DMS53 treated with DMSO at 0.1 percent for 48 hours (cell line): ENCODE measurements at regions not wholly inside any gene's neighbourhood (a gene's known extent, or its start where the extent isn't known, plus 50 kb on each side); places are given as distances from the start of the nearest gene placed in this dataset.
"Not testable (repeated sequence)": the region's sequence is repeated elsewhere in the genome, so short reads cannot be mapped to it uniquely, and the experiment has no call there.

Experiments used
- DNase-seq: peaks from one replicate; lab custom pipeline; 2025; ENCODE audit not compliant: unreplicated experiment; lab: John Stamatoyannopoulos, UW

GRCh38 chr4:171016145-171016544, 797.1 kb upstream of the GALNTL6 start:
- no peak for DNase-seq

- DNase-seq: no peak
Observed at GRCh38 chr4:171015441-171015840, 797.8 kb upstream of the GALNTL6 start.

- DNase-seq: no peak
Observed at GRCh38 chr4:171007618-171008390, 805.4 kb upstream of the GALNTL6 start.

GRCh38 chr4:171002246-171002645, 811.0 kb upstream of the GALNTL6 start:
- no peak for DNase-seq

GRCh38 chr4:170990989-170991589, 822.1 kb upstream of the GALNTL6 start:
- DNase-seq: peak; percentile 36

GRCh38 chr4:170988446-170988845, 824.8 kb upstream of the GALNTL6 start:
- no peak for DNase-seq

- peak; percentile 44 for DNase-seq
Observed at GRCh38 chr4:170979736-170980135, 833.5 kb upstream of the GALNTL6 start.

GRCh38 chr4:170978990-170979389, 834.2 kb upstream of the GALNTL6 start:
- DNase-seq: peak; percentile 49

GRCh38 chr4:170949084-170949483, 859.3 kb upstream of the AADAT start:
- DNase-seq: no peak

- DNase-seq: no peak
Observed at GRCh38 chr4:170940043-170940724, 850.4 kb upstream of the AADAT start.

- DNase-seq: no peak
Observed at GRCh38 chr4:170938588-170938987, 848.8 kb upstream of the AADAT start.

GRCh38 chr4:170931321-170931720, 841.6 kb upstream of the AADAT start:
- DNase-seq: no peak

GRCh38 chr4:170888660-170889059, 798.9 kb upstream of the AADAT start:
- no peak for DNase-seq

- no peak for DNase-seq
Observed at GRCh38 chr4:170887396-170887795, 797.6 kb upstream of the AADAT start.

GRCh38 chr4:170884969-170885570, 795.3 kb upstream of the AADAT start:
- no peak for DNase-seq

GRCh38 chr4:170881646-170882045, 791.9 kb upstream of the AADAT start:
- DNase-seq: not testable (repeated sequence)

- DNase-seq: peak; percentile 44
Observed at GRCh38 chr4:170875868-170876267, 786.1 kb upstream of the AADAT start.

GRCh38 chr4:170872794-170873193, 783.0 kb upstream of the AADAT start:
- DNase-seq: peak; percentile 1

GRCh38 chr4:170868170-170868569, 778.4 kb upstream of the AADAT start:
- no peak for DNase-seq

- no peak for DNase-seq
Observed at GRCh38 chr4:170854097-170854496, 764.3 kb upstream of the AADAT start.

- peak; percentile 45 for DNase-seq
Observed at GRCh38 chr4:170853422-170854021, 763.8 kb upstream of the AADAT start.
